Ecto neural progenitor cell (in vitro differentiated cells): ENCODE measurements at regions not wholly inside any gene's neighbourhood (a gene's known extent, or its start where the extent isn't known, plus 50 kb on each side); places are given as distances from the start of the nearest gene placed in this dataset.

Experiments
- DNase-seq: peaks from one replicate; pipeline ENCODE4 v3.0.0-alpha.2; 2018; ENCODE audit warnings: low spot score

GRCh38 chr13:95352486-95352885 lies 51.2 kb upstream of the ABCC4 start:
- DNase-seq: no peak

GRCh38 chr13:95354156-95354555 lies 52.9 kb upstream of the ABCC4 start:
- DNase-seq: no peak

- DNase-seq: no peak
Observed at GRCh38 chr13:95354680-95355487, 53.6 kb upstream of the ABCC4 start.

- no peak for DNase-seq
Observed at GRCh38 chr13:95355494-95355893, 54.2 kb upstream of the ABCC4 start.

- DNase-seq: no peak
Observed at GRCh38 chr13:95356916-95357315, 55.7 kb upstream of the ABCC4 start.

GRCh38 chr13:95357875-95358274 lies 56.6 kb upstream of the ABCC4 start:
- no peak for DNase-seq

GRCh38 chr13:95360052-95360451 lies 58.8 kb upstream of the ABCC4 start:
- DNase-seq: no peak

GRCh38 chr13:95360464-95361097 lies 59.3 kb upstream of the ABCC4 start:
- DNase-seq: no peak

GRCh38 chr13:95361686-95362085 lies 60.4 kb upstream of the ABCC4 start:
- DNase-seq: no peak

GRCh38 chr13:95362666-95363065 lies 61.4 kb upstream of the ABCC4 start:
- DNase-seq: no peak

GRCh38 chr13:95367309-95367843 lies 66.1 kb upstream of the ABCC4 start:
- no peak for DNase-seq

- DNase-seq: no peak
Observed at GRCh38 chr13:95368998-95369397, 67.7 kb upstream of the ABCC4 start.

GRCh38 chr13:95375706-95376105 lies 74.5 kb upstream of the ABCC4 start:
- no peak for DNase-seq

- no peak for DNase-seq
Observed at GRCh38 chr13:95378603-95379002, 77.4 kb upstream of the ABCC4 start.

GRCh38 chr13:95380468-95381211 lies 79.4 kb upstream of the ABCC4 start:
- DNase-seq: peak; percentile 80

GRCh38 chr13:95381212-95381527 lies 79.9 kb upstream of the ABCC4 start:
- no peak for DNase-seq

GRCh38 chr13:95382411-95382810 lies 81.2 kb upstream of the ABCC4 start:
- no peak for DNase-seq

- no peak for DNase-seq
Observed at GRCh38 chr13:95382916-95383315, 81.7 kb upstream of the ABCC4 start.

GRCh38 chr13:95385373-95385772 lies 84.1 kb upstream of the ABCC4 start:
- no peak for DNase-seq

- no peak for DNase-seq
Observed at GRCh38 chr13:95385798-95386197, 84.5 kb upstream of the ABCC4 start.

GRCh38 chr13:95386370-95386769 lies 85.1 kb upstream of the ABCC4 start:
- DNase-seq: no peak

- no peak for DNase-seq
Observed at GRCh38 chr13:95387733-95388207, 86.5 kb upstream of the ABCC4 start.
